Activated T-helper 1 cell treated with anti-CD3 and anti-CD28 coated beads, Interleukin-12 subunit alpha, Interleukin-12 subunit beta, Interleukin-2, Interleukin-4 antibody, amounts not matched to agents 30 ng/mL and 10 ng/mL and 1 ng/mL, durations not matched to agents 14 hours and 24 hours and 36 hours (primary cell): ENCODE measurements at regions not wholly inside any gene's neighbourhood (a gene's known extent, or its start where the extent isn't known, plus 50 kb on each side); places are given as distances from the start of the nearest gene placed in this dataset.
"Not testable (repeated sequence)": the region's sequence is repeated elsewhere in the genome, so short reads cannot be mapped to it uniquely, and the experiment has no call there.

Experiments used
- DNase-seq: peaks from one replicate; pipeline ENCODE4 v3.0.0; 2021; ENCODE audit warnings: low spot score
- H3K27ac Mint-ChIP-seq: one replicate; pipeline ENCODE4 v1.8.0; 2021; ENCODE audit warnings: mild to moderate bottlenecking, mixed read lengths
- H3K27me3 Mint-ChIP-seq: one replicate; pipeline ENCODE4 v1.8.0; 2022; ENCODE audit warnings: mild to moderate bottlenecking, moderate library complexity, mixed read lengths; ENCODE audit not compliant: insufficient read depth
- H3K36me3 Mint-ChIP-seq: one replicate; pipeline ENCODE4 v1.8.0; 2021; ENCODE audit warnings: low read depth, mixed read lengths
- H3K4me1 Mint-ChIP-seq: one replicate; pipeline ENCODE4 v1.8.0; 2021; ENCODE audit warnings: low read depth, mixed read lengths
- H3K4me3 Mint-ChIP-seq: one replicate; pipeline ENCODE4 v1.8.0; 2021; ENCODE audit warnings: mild to moderate bottlenecking, moderate library complexity, mixed read lengths
- H3K9me3 Mint-ChIP-seq: one replicate; pipeline ENCODE4 v1.8.0; 2021; ENCODE audit warnings: mixed read lengths
- intact Hi-C: fragments of 100-400 bp; cut with micrococcal nuclease; formaldehyde crosslinking; loops from one replicate; pipeline ENCODE4 v1.15.1; 2024

GRCh38 chr3:166721466-166721865, 658.6 kb downstream of the ZBBX start:
- DNase-seq = no peak
- H3K4me1 Mint-ChIP-seq = no peaks in the 10 kb centered on the region
- H3K9me3 Mint-ChIP-seq = peaks cover 9% of the 10 kb centered on the region
- no peaks in the 10 kb centered on the region for H3K27me3 Mint-ChIP-seq
- intact Hi-C loops = no loop called here
- no peak overlapping the region for H3K27ac Mint-ChIP-seq
- no peak overlapping the region for H3K4me3 Mint-ChIP-seq
- H3K36me3 Mint-ChIP-seq = no peaks in the 10 kb centered on the region

GRCh38 chr3:166714206-166714605, 665.9 kb downstream of the ZBBX start:
- Mint-ChIP-seq H3K27me3 (no peaks in the 10 kb centered on the region), H3K27ac (no peak overlapping the region), H3K9me3 (peaks cover 25% of the 10 kb centered on the region), H3K4me3 (no peak overlapping the region), H3K36me3 (no peaks in the 10 kb centered on the region), H3K4me1 (no peaks in the 10 kb centered on the region)
- no peak for DNase-seq
- intact Hi-C loops = no loop called here

- Mint-ChIP-seq H3K27ac (no peak overlapping the region), H3K27me3 (no peaks in the 10 kb centered on the region), H3K36me3 (no peaks in the 10 kb centered on the region), H3K9me3 (peaks cover 25% of the 10 kb centered on the region), H3K4me3 (no peak overlapping the region), H3K4me1 (no peaks in the 10 kb centered on the region)
- DNase-seq = no peak
- intact Hi-C loops = no loop called here
Measured at GRCh38 chr3:166713787-166714186, 666.3 kb downstream of the ZBBX start.

DNA sequence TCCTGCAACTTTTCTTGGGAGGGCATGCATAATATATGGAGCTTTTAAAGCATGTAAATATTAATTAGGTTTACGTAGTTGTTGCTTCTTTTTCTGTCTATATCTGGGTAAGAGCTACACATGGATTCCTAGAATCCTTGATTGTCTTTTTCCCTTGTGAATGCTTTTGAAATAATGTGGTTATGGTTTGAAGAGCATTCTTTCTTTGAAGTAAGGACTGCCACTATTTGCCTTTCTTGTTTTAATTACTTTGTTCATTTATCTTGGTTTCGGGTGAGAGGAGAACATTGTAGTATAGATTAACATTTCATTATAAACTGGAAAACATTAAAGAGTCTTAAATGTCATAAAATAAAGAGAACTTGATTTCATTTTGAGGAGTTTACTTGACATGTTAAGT, 674.0 kb downstream of the ZBBX start:
- DNase-seq = no peak
- Mint-ChIP-seq H3K9me3 (peaks cover 3% of the 10 kb centered on the region), H3K27ac (no peak overlapping the region), H3K4me3 (no peak overlapping the region), H3K27me3 (no peaks in the 10 kb centered on the region), H3K36me3 (no peaks in the 10 kb centered on the region), H3K4me1 (no peaks in the 10 kb centered on the region)
- intact Hi-C loops = no loop called here

DNA sequence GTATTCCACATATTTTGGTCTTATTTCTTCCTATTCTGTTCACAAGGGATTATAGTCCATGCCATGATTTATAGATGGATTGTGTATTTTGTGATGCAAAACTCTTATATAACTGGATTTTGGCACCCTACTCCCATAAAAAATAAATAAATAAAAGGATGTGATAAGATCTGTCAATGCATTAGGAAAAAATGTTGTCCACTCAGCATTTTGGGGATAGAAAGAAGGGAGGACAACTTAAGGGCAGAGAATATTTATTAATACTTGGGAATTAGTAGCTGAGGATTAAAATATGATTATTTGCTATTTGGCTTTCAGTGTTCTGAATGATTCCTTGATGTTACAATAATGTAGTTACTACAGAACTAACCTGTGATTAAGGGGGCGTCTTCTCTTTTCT, 682.6 kb downstream of the ZBBX start:
- Mint-ChIP-seq H3K4me3 (no peak overlapping the region), H3K4me1 (no peaks in the 10 kb centered on the region), H3K36me3 (no peaks in the 10 kb centered on the region), H3K27ac (no peak overlapping the region), H3K27me3 (no peaks in the 10 kb centered on the region), H3K9me3 (no peaks in the 10 kb centered on the region)
- intact Hi-C loops = no loop called here
- no peak for DNase-seq

GRCh38 chr3:166696103-166696502, 684.0 kb downstream of the ZBBX start:
- Mint-ChIP-seq H3K36me3 (no peaks in the 10 kb centered on the region), H3K27me3 (no peaks in the 10 kb centered on the region), H3K27ac (no peak overlapping the region), H3K4me3 (no peak overlapping the region), H3K4me1 (no peaks in the 10 kb centered on the region), H3K9me3 (no peaks in the 10 kb centered on the region)
- DNase-seq = no peak
- intact Hi-C loops = no loop called here

DNA sequence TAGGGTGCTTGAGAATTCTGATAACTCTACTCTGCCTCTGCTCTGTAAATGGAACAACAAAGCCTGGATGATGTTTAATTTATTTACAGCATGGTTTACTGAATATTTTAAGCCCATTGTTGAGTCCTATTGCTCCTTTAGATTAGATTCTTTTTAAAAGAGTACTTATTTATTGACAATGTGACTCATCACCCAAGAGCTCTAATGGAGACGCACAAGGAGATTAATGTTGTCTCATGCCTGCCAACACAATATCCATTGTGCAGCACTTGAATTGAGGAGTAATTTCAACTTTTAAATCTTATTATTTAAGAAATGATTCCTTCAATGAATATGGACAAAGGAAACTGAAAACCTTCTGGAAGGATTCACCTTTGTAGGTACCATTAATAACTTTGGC, 691.4 kb downstream of the ZBBX start:
- no peaks in the 10 kb centered on the region for H3K4me1 Mint-ChIP-seq
- intact Hi-C loops = no loop called here
- peaks cover 6% of the 10 kb centered on the region for H3K9me3 Mint-ChIP-seq
- H3K27me3 Mint-ChIP-seq = no peaks in the 10 kb centered on the region
- H3K4me3 Mint-ChIP-seq = no peak overlapping the region
- no peak overlapping the region for H3K27ac Mint-ChIP-seq
- no peak for DNase-seq
- H3K36me3 Mint-ChIP-seq = no peaks in the 10 kb centered on the region

GRCh38 chr3:166685246-166685645, 694.9 kb downstream of the ZBBX start:
- no peak for DNase-seq
- H3K36me3 Mint-ChIP-seq = no peaks in the 10 kb centered on the region
- intact Hi-C loops = no loop called here
- no peaks in the 10 kb centered on the region for H3K27me3 Mint-ChIP-seq
- no peak overlapping the region for H3K27ac Mint-ChIP-seq
- H3K4me1 Mint-ChIP-seq = no peaks in the 10 kb centered on the region
- peaks cover 4% of the 10 kb centered on the region for H3K9me3 Mint-ChIP-seq
- no peak overlapping the region for H3K4me3 Mint-ChIP-seq

DNA sequence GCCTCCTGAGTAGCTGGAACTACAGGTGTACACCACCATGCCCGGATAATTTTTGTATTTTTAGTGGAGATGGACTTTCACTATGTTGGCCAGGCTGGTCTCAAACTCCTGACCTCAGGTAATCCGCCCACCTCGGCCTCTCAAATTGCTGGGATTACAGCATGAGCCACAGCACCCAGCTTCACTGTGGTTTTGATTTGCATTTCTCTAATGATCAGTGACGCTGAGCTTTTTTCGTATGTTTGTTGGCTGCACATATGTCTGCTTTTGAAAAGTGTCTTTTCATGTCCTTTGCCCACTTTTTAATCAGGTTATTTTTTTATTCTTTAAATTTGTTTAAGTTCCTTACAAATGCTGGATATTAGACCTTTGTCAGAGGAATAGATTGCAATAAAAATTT, 696.0 kb downstream of the ZBBX start:
- H3K36me3 Mint-ChIP-seq, H3K4me3 Mint-ChIP-seq, H3K27me3 Mint-ChIP-seq, H3K27ac Mint-ChIP-seq, H3K4me1 Mint-ChIP-seq, DNase-seq, intact Hi-C loops, H3K9me3 Mint-ChIP-seq: not testable (repeated sequence)

GRCh38 chr3:166669781-166670180, 710.3 kb downstream of the ZBBX start:
- no peaks in the 10 kb centered on the region for H3K27me3 Mint-ChIP-seq
- H3K36me3 Mint-ChIP-seq = no peaks in the 10 kb centered on the region
- H3K9me3 Mint-ChIP-seq = peaks cover 6% of the 10 kb centered on the region
- intact Hi-C loops = no loop called here
- no peak for DNase-seq
- no peaks in the 10 kb centered on the region for H3K4me1 Mint-ChIP-seq
- H3K4me3 Mint-ChIP-seq = no peak overlapping the region
- no peak overlapping the region for H3K27ac Mint-ChIP-seq

DNA sequence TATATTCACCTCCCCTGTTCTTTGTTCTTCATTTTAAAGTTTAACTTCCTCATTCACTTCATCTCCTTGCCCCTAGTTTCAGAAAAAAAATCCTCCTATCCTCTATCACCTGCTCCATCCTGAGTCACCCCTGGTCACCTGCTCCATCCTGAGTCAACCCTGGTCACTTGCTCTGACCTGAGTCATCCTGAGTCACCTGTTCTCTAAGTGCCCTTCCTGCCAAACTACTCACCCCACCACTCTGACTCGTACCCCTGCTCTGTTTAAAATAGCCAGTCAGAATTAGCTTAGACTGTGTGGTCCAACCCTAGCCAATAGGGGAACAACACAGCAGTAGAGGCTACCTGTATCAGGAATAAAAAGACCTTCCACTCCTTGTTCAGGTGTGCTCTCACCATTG, 716.9 kb downstream of the ZBBX start:
- Mint-ChIP-seq H3K27me3 (no peaks in the 10 kb centered on the region), H3K4me3 (no peak overlapping the region), H3K4me1 (no peaks in the 10 kb centered on the region), H3K27ac (no peak overlapping the region), H3K36me3 (peaks cover 1% of the 10 kb centered on the region), H3K9me3 (peaks cover 16% of the 10 kb centered on the region)
- DNase-seq = no peak
- intact Hi-C loops = no loop called here

DNA sequence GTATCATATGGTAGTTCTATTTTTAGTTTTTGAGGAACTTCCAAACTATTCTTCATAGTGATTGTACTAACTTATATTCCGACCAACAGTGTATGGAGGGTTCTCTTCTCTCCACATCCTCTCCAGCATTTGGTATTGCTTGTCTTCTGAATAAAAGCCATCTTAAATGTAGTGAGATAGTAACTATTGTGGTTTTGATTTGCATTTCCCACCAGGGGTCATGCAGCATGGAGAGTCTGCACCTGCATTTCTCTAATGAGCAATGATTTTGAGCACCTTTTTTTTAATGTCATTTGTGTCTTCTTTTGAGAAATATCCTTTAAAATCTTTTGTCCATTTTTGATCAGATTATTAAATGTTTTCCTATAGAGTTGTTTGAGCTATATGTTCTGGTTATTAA, 718.5 kb downstream of the ZBBX start:
- Mint-ChIP-seq H3K9me3 (peaks cover 18% of the 10 kb centered on the region), H3K27me3 (no peaks in the 10 kb centered on the region), H3K4me3 (no peak overlapping the region), H3K36me3 (peaks cover 1% of the 10 kb centered on the region), H3K4me1 (no peaks in the 10 kb centered on the region), H3K27ac (no peak overlapping the region)
- no peak for DNase-seq
- intact Hi-C loops = no loop called here

GRCh38 chr3:166660962-166661361, 719.1 kb downstream of the ZBBX start:
- no peaks in the 10 kb centered on the region for H3K27me3 Mint-ChIP-seq
- peaks cover 1% of the 10 kb centered on the region for H3K36me3 Mint-ChIP-seq
- intact Hi-C loops = no loop called here
- H3K27ac Mint-ChIP-seq = no peak overlapping the region
- no peak overlapping the region for H3K4me3 Mint-ChIP-seq
- H3K9me3 Mint-ChIP-seq = peaks cover 21% of the 10 kb centered on the region
- H3K4me1 Mint-ChIP-seq = no peaks in the 10 kb centered on the region
- no peak for DNase-seq

DNA sequence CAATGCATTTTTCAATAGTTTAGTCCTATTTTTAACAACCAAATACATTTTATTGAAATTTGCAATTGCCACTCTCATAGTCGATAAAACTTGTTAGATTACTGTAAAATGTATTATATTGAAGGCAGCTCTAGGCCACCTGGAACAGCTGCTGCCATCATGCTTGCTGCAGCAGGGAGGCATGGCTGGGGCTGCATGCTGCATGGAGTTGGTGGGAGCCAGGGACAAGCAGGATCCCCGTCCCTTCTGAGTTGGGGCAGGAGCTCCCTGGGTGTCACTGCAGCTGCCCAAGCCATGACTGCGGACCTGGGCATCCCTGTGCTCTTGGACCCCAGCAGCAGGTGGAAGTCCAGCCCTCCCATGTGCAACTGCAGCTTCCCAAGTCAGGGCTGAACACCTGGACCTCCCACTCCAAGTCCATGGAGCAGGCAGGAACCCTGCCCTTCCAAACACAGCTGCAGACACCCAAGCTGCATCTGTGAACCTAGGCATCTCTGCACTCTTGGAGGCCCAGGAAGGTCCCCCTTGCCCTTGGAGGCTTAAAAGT, 742.0 kb downstream of the ZBBX start:
- Mint-ChIP-seq H3K9me3 (peaks cover 10% of the 10 kb centered on the region), H3K4me3 (no peak overlapping the region), H3K27ac (no peak overlapping the region), H3K36me3 (no peaks in the 10 kb centered on the region), H3K27me3 (no peaks in the 10 kb centered on the region), H3K4me1 (no peaks in the 10 kb centered on the region)
- intact Hi-C loops = no loop called here
- no peak for DNase-seq
